Endothelial cell of umbilical vein (primary cell): ENCODE measurements at regions not wholly inside any gene's neighbourhood (a gene's known extent, or its start where the extent isn't known, plus 50 kb on each side); places are given as distances from the start of the nearest gene placed in this dataset.

ENCODE experiments used
- BruUV-seq: library from RNA; stranded (reverse); fragments of 400-500 nt; replicated peaks from 2 replicates; lab custom pipeline; 2021; lab: Mats Ljungman, UMichigan
- CTCF ChIA-PET: fragments of 300-600, 350-600 bp; sonication (Branson Sonifier 250); formaldehyde crosslinking; loops from one replicate; lab custom pipeline; 2021; ENCODE audit warnings: antibody characterized with exemption, inconsistent platforms; lab: Charles Lee
- POLR2A ChIA-PET: fragments of 300-600, 350-600 bp; sonication (Branson Sonifier 250); formaldehyde crosslinking; loops from one replicate; lab custom pipeline; 2021; ENCODE audit warnings: antibody characterized with exemption, inconsistent platforms; lab: Charles Lee
- DNase-seq: peaks from one replicate; pipeline ENCODE4 v3.0.0-alpha.2; 2011; ENCODE audit warnings: low read depth, low spot score
- FAIRE-seq: peaks from 2 replicates; lab custom pipeline; 2011; peaks lifted over from hg19 to GRCh38; lab: Jason Lieb, UNC
- H2AFZ ChIP-seq: 2 replicates; pipeline ENCODE4 v1.6.0; 2012; ENCODE audit warnings: low read depth, low read length, control low read depth, inconsistent platforms
- H3K27ac ChIP-seq: 2 replicates; pipeline ENCODE4 v1.5.1; 2011; ENCODE audit warnings: low read depth, mild to moderate bottlenecking, control low read depth, low read length, moderate library complexity; ENCODE audit not compliant: insufficient read depth
- H3K27me3 ChIP-seq, 2 experiments: 2 replicates each; pipeline versions ENCODE4 v1.6.0 to v1.6.1; 2011; ENCODE audit warnings: low read length in 2 of 2, mixed read lengths in 1 of 2; ENCODE audit not compliant: control insufficient read depth in 2 of 2, insufficient read depth in 2 of 2
- H3K36me3 ChIP-seq, 2 experiments: 2 replicates in 1 of 2; 3 replicates in 1 of 2; pipeline ENCODE4 v1.5.1; 2011; ENCODE audit warnings: low read length in 2 of 2, mild to moderate bottlenecking in 1 of 2, moderate library complexity in 1 of 2; ENCODE audit not compliant: control insufficient read depth in 2 of 2, insufficient read depth in 2 of 2; ENCODE audit errors: extremely low read depth in 1 of 2
- H3K4me1 ChIP-seq: 3 replicates; pipeline ENCODE4 v1.5.1; 2011; ENCODE audit warnings: mild to moderate bottlenecking, low read length; ENCODE audit not compliant: control insufficient read depth, insufficient read depth; ENCODE audit errors: extremely low read depth
- H3K4me2 ChIP-seq: 2 replicates; pipeline ENCODE4 v1.6.1; 2011; ENCODE audit warnings: low read length, control low read depth, mixed read lengths; ENCODE audit not compliant: insufficient read depth
- H3K4me3 ChIP-seq, 3 experiments: fragments of 200-600 bp in 1 of 3; sonication (generic), shearing (Covaris generic) in 1 of 3; replicated peaks in 1 of 3; 2 replicates each; pipeline ENCODE4 v1.5.1; 2011 to 2016; ENCODE audit warnings: control low read depth in 3 of 3, low read length in 3 of 3, mild to moderate bottlenecking in 2 of 3, inconsistent platforms in 1 of 3, low read depth in 1 of 3, moderate library complexity in 1 of 3; ENCODE audit not compliant: insufficient read depth in 1 of 3
- H3K79me2 ChIP-seq: 2 replicates; pipeline ENCODE4 v1.6.0; 2012; ENCODE audit warnings: low read length, inconsistent platforms; ENCODE audit not compliant: control insufficient read depth, insufficient read depth
- H3K9ac ChIP-seq: replicated peaks from 2 replicates; pipeline ENCODE3; 2011; ENCODE audit warnings: low read length, control low read depth; ENCODE audit not compliant: insufficient read depth; ENCODE audit errors: extremely low read depth
- H3K9me1 ChIP-seq: replicated peaks from 3 replicates; pipeline ENCODE4 v1.6.0; 2011; ENCODE audit warnings: mild to moderate bottlenecking, low read length; ENCODE audit not compliant: control insufficient read depth, insufficient read depth; ENCODE audit errors: extremely low read depth
- H3K9me3 ChIP-seq: replicated peaks from 2 replicates; pipeline ENCODE4 v1.5.1; 2012; ENCODE audit warnings: low read length, inconsistent platforms; ENCODE audit not compliant: control insufficient read depth, insufficient read depth
- H4K20me1 ChIP-seq: replicated peaks from 2 replicates; pipeline ENCODE3; 2011; ENCODE audit warnings: mild to moderate bottlenecking, low read length; ENCODE audit not compliant: control insufficient read depth, insufficient read depth; ENCODE audit errors: extremely low read depth
- EZH2 ChIP-seq: IDR thresholded peaks from 2 replicates; pipeline ENCODE4 v1.6.1; 2012; ENCODE audit warnings: borderline replicate concordance, low read depth, mild to moderate bottlenecking, moderate library complexity, low read length, inconsistent platforms; ENCODE audit not compliant: severe bottlenecking
- FOS ChIP-seq: IDR thresholded peaks from 2 replicates; pipeline ENCODE4 v1.6.1; 2011; ENCODE audit warnings: mild to moderate bottlenecking, low read length, moderate library complexity, borderline replicate concordance; ENCODE audit not compliant: insufficient read depth
- POLR2A ChIP-seq: IDR thresholded peaks from 2 replicates; pipeline ENCODE4 v1.6.1; 2012; ENCODE audit warnings: low read depth, mild to moderate bottlenecking, control low read depth, low read length
- dilution Hi-C: fragments of 300-500 bp; cut with MboI; formaldehyde crosslinking; loops from one replicate; pipeline ENCODE4 v1.15.0; 2019; ENCODE audit warnings: low sequenced_read_pairs; ENCODE audit not compliant: extremely low pct_ligation_motif_present
- intact Hi-C: fragments of 100-400 bp; cut with micrococcal nuclease; formaldehyde crosslinking; loops from one replicate; pipeline ENCODE4 v1.10.0; 2022
- TF ChIP-seq, protein P1 (sequence below): IDR thresholded peaks from 2 replicates; pipeline ENCODE4 v1.6.1; 2011; ENCODE audit not compliant: insufficient read depth, insufficient read length
- TF ChIP-seq, protein P2 (sequence below), 2 donors: IDR thresholded peaks; 1 replicate in 1 of 2; 2 replicates in 1 of 2; pipeline ENCODE4 v1.5.1; 2011; ENCODE audit warnings: low read length in 2 of 2, mild to moderate bottlenecking in 2 of 2, moderate library complexity in 2 of 2, control low read depth in 1 of 2, inconsistent platforms in 1 of 2, low read depth in 1 of 2; ENCODE audit not compliant: insufficient read depth in 1 of 2; ENCODE audit errors: extremely low read depth in 1 of 2

DNA sequence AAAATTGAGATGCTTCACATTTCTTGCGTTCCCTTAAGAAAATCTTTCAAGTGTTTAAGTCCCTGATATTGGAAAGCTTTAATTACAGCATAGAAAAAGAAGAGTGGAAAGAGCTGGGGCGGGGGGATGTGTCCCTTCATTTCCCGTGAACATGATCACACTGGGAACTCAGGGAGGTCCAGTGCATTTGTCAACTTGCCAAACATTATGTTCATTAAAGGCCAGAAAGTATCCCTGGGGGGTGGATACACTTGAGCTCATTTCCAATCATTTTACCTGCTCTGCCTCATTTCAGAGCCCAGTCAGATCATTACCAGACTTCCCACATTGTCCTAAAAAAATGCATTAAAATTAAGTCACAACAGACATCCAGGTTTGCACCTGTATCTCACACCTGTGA is 123.6 kb upstream of the KCNJ15 start:
- no TSS peak for BruUV-seq
- intact Hi-C loops (no loop called here), dilution Hi-C loops (no loop called here)
- ChIA-PET POLR2A (no interaction called here), CTCF (interaction anchor here (1.0 to 1.6 kb wide), 2 partner anchors 27 to 433 kb away, joined by 3 to 4 read pairs; no protein-coding TSS in a partner anchor)
- Histone ChIP-seq H3K4me1 (no peaks in the 10 kb centered on the region), H3K36me3 (no peaks in the 10 kb centered on the region), H3K4me2 (no peak overlapping the region), H2AFZ (no peak overlapping the region), H3K4me3 (no peak overlapping the region), H3K79me2 (no peaks in the 10 kb centered on the region), H3K9me1 (no peaks in the 10 kb centered on the region), H4K20me1 (no peaks in the 10 kb centered on the region), H3K9ac (no peak overlapping the region), H3K9me3 (no peaks in the 10 kb centered on the region), H3K27ac (no peak overlapping the region), H3K27me3 (peaks cover 9 to 10% of the 10 kb centered on the region in 2 experiments)
- FAIRE-seq = no peak
- TF ChIP-seq POLR2A = no peak
- no peak for TF ChIP-seq EZH2
- TF ChIP-seq, protein P1, sequence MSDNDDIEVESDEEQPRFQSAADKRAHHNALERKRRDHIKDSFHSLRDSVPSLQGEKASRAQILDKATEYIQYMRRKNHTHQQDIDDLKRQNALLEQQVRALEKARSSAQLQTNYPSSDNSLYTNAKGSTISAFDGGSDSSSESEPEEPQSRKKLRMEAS = no peak
- TF ChIP-seq FOS = no peak
- no peak for DNase-seq

GRCh38 chr21:38134084-38134873 is 122.5 kb upstream of the KCNJ15 start:
- no peak overlapping the region for H2AFZ ChIP-seq
- TF ChIP-seq, protein P2, sequence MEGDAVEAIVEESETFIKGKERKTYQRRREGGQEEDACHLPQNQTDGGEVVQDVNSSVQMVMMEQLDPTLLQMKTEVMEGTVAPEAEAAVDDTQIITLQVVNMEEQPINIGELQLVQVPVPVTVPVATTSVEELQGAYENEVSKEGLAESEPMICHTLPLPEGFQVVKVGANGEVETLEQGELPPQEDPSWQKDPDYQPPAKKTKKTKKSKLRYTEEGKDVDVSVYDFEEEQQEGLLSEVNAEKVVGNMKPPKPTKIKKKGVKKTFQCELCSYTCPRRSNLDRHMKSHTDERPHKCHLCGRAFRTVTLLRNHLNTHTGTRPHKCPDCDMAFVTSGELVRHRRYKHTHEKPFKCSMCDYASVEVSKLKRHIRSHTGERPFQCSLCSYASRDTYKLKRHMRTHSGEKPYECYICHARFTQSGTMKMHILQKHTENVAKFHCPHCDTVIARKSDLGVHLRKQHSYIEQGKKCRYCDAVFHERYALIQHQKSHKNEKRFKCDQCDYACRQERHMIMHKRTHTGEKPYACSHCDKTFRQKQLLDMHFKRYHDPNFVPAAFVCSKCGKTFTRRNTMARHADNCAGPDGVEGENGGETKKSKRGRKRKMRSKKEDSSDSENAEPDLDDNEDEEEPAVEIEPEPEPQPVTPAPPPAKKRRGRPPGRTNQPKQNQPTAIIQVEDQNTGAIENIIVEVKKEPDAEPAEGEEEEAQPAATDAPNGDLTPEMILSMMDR (IDR thresholded peaks at IDR 0.05; ENCODE audit: extremely low read depth in 1 of 2, insufficient read depth in 1 of 2, low read depth in 1 of 2, low read length in 2 of 2) = no peak
- TF ChIP-seq POLR2A = no peak
- TF ChIP-seq FOS = no peak
- TF ChIP-seq, protein P1 = no peak
- H4K20me1 ChIP-seq = no peaks in the 10 kb centered on the region
- ChIA-PET CTCF (interaction anchor here (1.0 to 4.2 kb wide), 4 partner anchors 7 to 459 kb away, joined by 3 to 18 read pairs (median 4); no protein-coding TSS in a partner anchor), POLR2A (no interaction called here)
- no peak overlapping the region for H3K4me2 ChIP-seq
- intact Hi-C loops = no loop called here
- H3K79me2 ChIP-seq = no peaks in the 10 kb centered on the region
- H3K36me3 ChIP-seq = no peaks in the 10 kb centered on the region
- no peak overlapping the region for H3K9ac ChIP-seq
- H3K4me1 ChIP-seq = no peaks in the 10 kb centered on the region
- FAIRE-seq (no peak), DNase-seq (no peak)
- dilution Hi-C loops = no loop called here
- H3K27ac ChIP-seq = no peak overlapping the region
- no peaks in the 10 kb centered on the region for H3K9me3 ChIP-seq
- peaks cover 7 to 10% of the 10 kb centered on the region in 2 experiments for H3K27me3 ChIP-seq
- BruUV-seq = no TSS peak
- H3K4me3 ChIP-seq = no peak overlapping the region
- H3K9me1 ChIP-seq = no peaks in the 10 kb centered on the region
